Hematopoietic multipotent progenitor cell treated with erythropoietin and hydrocortisone succinate and interleukin-3 and kit ligand, for 8 days (in vitro differentiated cells): ENCODE measurements at regions not wholly inside any gene's neighbourhood (a gene's known extent, or its start where the extent isn't known, plus 50 kb on each side); places are given as distances from the start of the nearest gene placed in this dataset.

Experiments
- DNase-seq: peaks from one replicate; pipeline ENCODE4 v3.0.0-alpha.2; 2015

- DNase-seq: no peak
Measured at GRCh38 chr6:15046751-15047150, 199.1 kb upstream of the JARID2 start.

GRCh38 chr6:15048367-15048766, 197.5 kb upstream of the JARID2 start:
- no peak for DNase-seq

GRCh38 chr6:15058200-15059061, 187.4 kb upstream of the JARID2 start:
- DNase-seq: peak; percentile 85

DNA sequence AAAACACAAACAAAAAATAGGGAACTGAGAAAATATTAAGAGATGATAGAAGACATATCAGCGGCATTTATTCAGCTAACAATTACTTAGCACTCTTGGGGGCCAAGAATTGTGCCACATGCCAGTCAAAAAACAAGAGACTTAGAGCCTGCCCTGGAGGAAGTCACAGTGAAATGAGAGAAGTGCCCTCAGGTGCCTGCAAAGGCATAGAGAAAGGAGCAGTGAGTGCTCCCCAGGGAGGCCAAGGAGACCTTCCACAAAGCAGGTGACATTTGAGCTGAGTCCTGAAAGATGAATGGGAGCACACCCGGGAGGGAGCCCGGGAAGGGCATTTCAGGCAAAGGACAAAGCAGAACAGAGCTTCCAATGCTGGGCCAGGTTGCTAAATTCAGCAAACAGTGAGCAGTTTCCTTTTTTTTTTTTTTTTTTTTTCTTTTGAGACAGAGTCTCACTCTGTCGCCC, 184.7 kb upstream of the JARID2 start:
- DNase-seq: no peak

DNA sequence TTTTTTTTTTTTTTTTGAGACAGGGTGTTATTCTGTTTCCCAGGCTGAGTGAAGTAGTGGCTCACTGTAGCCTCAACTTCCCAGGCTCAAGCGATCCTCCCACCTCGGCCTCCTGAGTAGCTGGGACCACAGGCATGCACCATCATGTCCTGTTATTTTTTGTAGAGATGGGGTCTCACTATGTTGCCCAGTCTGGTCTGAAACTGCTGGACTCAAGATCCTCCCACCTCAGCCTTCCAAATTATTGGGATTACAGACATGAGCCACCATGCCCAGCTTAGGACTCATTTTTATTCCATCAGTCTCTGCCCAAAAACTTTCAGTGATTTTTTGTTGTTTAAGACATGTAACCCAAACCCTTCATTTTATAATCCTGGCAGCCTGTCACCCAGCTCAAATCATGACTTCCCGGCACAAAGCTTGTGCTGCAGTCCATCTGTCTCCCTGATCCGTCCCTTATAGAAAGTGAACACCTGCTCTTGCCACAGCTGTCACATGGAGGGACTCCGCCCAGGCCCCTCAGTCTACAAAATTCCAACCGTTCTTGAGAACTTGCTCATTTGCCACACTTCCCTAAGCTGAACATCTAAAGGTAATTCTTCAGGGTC, 183.9 kb upstream of the JARID2 start:
- DNase-seq: no peak

- peak; percentile 72 for DNase-seq
Measured at GRCh38 chr6:15062516-15063252, 183.2 kb upstream of the JARID2 start.

GRCh38 chr6:15063253-15063853, 182.5 kb upstream of the JARID2 start:
- DNase-seq: no peak

DNA sequence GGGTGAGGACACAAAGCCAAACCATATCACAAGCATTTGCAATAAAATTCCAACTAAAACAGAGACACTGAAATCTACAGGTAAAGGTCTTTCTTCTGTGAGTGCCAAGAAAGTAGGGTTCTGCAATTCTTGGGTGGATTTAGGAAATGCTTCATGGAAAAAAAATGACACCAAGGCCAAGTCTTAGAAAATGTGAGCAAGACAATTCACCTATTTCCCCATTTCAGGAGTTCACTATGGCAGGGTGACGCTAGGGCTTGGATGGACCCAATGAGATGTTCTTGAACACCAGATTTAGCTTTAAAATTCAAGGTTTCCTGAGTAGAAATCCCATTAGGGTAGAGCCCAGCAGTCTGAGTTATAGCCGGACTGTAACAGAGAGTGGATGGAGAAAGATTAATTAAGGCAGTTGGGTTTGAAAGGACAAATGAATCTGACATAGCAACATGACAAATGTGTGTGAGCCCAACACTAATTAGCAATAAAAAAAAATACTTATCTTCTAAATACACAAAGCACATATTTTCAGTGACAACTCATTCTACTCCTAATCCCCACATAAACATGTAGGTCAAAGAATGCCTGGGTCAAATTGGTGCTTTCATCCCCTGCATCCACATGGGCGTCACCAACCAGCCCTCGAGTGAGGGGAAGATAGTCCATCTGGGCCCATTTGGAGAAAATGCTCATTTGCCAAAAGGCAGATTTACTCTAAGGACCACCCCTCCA, 180.4 kb upstream of the JARID2 start:
- DNase-seq: no peak

DNA sequence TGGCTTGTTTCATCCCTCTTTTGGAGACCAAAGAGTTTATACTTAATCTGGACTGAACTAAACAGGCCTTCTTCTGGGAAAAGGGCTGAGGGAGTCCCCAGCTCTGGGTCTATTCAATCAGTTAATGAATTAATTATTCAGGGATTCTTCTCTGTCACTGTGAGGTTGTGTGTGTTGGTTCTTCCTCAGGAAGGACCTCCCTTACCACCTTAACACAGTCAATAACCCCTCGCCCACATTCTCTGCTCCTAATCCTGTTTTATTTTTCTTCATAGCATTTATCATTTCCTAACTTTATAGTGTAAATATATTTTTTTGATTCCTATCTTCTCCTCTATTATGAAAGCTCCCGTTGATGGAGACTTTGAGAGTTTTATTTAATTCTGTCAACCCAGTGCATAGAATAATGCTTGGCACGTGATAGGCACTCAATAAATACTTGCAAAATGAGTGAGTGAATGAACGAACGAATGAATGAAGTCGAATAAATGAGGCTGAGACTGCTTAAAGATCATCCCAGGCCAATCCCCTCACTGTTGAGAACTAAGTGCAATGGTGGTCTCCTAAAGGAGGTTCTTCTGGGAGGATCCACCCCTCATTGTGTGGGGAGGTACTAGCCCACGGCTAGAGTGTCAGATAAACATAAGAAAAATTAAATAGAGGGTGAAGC, 179.6 kb upstream of the JARID2 start:
- no peak for DNase-seq

DNA sequence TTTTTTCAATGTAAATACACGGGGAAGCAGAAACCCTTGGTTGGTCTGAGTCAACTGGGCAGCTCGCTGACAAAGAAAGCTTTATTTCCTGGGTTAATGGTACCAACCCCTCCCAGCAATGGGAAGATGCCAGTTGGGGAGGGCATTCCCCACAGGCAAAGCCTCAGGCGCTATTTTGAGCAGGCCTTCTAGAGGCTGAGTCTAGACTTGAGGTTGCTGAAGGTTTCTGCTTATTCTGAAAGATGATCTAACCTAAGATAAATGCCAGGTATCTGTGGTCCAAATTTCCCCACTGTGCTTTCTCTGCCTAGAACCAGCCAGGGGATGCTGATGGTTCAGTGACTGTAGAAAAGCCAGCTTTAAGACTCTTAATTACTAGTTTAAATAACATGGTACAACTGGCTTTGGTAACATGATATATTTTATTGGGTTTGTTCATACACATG, 172.5 kb upstream of the JARID2 start:
- no peak for DNase-seq

- DNase-seq: no peak
Measured at GRCh38 chr6:15073883-15074465, 171.9 kb upstream of the JARID2 start.

DNA sequence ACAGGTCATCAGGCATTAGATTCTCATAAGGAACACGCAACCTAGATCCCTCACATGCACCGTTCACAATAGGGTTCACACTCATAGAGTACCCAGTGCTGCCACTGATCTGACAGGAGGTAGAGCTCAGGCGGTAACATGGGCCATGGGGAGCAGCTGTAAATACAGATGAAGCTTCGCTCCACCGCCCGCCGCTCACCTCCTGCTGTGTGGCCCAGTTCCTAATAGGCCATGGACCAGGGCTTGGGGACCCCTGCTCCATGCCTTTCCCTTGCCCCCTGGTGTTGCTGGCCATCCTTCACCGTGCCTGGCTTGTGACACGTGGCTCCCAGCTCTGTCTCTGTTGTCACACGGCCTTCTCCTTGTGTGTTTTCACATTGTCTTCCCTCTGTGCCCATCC, 171.1 kb upstream of the JARID2 start:
- no peak for DNase-seq

DNA sequence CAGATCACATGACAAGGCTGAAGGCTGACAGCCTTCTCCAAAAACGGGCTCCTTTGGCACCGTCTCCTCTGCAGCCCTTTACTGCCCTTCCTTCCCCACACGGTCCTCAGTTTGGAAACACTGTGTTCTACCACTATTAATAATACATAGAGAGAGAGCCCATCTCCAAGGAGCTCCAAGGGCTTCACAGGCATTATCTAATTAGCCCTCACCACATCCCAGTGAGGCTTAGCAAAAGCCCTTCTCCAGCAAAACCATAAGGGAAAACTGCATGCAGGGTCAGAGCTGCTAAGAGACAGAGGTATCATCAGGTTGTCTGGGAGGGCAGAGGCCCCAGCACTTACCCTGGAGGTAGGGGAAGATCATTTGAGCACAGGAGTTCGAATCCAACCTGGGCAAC, 169.3 kb upstream of the JARID2 start:
- no peak for DNase-seq

DNA sequence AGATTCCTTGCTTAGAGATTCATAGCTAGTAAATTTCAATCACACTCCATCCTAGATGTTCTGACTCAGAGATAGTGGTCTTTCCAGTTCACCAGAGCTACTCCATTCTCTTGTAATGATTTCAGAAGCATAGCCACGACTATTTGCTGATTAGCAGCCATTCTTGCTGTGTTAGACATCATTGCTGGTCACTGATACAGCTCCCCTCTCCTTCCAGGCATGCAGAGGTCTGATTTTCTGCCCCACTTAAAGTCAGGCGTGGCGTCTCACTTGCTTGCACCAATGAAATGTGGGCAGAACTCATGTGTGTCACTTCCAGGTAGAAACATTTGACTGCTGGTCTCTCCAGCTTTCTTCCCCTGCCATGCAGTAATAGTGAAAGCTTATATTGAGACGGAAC, 168.9 kb upstream of the JARID2 start:
- no peak for DNase-seq

- no peak for DNase-seq
Measured at GRCh38 chr6:15077961-15078360, 167.9 kb upstream of the JARID2 start.

GRCh38 chr6:15079288-15079817, 166.5 kb upstream of the JARID2 start:
- DNase-seq: peak; percentile 93

DNA sequence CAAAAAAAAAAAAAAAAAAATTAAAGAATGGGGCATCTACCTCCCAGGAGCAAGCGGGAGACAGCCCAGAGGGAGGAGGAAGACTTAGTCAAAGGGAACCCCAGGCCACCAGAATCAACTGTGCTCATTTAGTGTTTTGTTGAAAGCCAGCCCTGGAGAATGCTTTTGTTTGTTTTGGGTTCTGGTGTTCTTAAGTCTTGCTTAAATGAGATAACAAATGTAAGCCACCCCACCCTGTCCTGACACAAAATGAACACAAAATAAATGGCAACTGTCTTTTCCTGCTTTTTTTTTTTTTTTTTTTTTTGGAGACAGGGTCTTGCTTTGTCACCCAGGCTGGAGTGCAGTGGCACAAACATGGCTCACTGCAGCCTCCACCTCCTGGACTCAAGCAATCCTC, 165.0 kb upstream of the JARID2 start:
- DNase-seq: peak; percentile 93

GRCh38 chr6:15081447-15081846, 164.4 kb upstream of the JARID2 start:
- DNase-seq: peak; percentile 98

DNA sequence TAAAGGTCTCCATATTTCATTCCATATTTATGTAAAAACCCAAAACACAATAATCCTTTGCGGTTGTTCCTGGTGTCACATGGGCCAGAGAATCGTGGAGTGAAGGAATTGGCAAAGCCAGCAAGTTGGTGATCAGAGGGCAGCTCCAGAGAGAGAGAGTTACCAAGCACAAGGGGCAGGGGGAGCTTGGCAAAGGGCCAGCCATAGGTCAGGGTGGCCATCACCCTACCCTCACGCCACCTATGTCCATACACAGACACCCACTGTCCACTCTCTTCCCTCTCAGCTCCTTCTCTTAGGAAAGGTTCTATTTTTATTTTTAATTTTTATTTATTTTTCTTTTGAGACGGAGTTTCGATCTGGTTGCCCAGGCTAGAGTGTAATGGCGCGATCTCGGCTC, 163.2 kb upstream of the JARID2 start:
- DNase-seq: peak; percentile 42

GRCh38 chr6:15086348-15087158, 159.3 kb upstream of the JARID2 start:
- DNase-seq: peak; percentile 62
